B cell (primary cell): ENCODE measurements at regions not wholly inside any gene's neighbourhood (a gene's known extent, or its start where the extent isn't known, plus 50 kb on each side); places are given as distances from the start of the nearest gene placed in this dataset.

ENCODE experiments used
- ATAC-seq: fragments of 200-7000 bp; cut with Tn5 transposase; one replicate; pipeline ENCODE4 v1.10.0; 2021; ENCODE audit warnings: low read depth, mild to moderate bottlenecking, moderate number of reproducible peaks, moderate library complexity
- CTCF ChIA-PET: fragments of 350-600 bp; sonication (Branson Sonifier 250); formaldehyde crosslinking; loops from one replicate; lab custom pipeline; 2021; ENCODE audit warnings: antibody characterized with exemption, inconsistent platforms; lab: Charles Lee
- POLR2A ChIA-PET: fragments of 350-600 bp; sonication (Branson Sonifier 250); formaldehyde crosslinking; loops from one replicate; lab custom pipeline; 2021; ENCODE audit warnings: antibody characterized with exemption; lab: Charles Lee
- DNase-seq: peaks from one replicate; pipeline ENCODE4 v3.0.0; 2013
- H2AFZ ChIP-seq: 2 replicates; pipeline ENCODE4 v1.6.1; 2012; ENCODE audit warnings: mild to moderate bottlenecking, low read depth, low read length; ENCODE audit not compliant: insufficient read depth, poor library complexity, severe bottlenecking
- H3K27ac ChIP-seq, 2 donors: 1 replicate in 1 of 2; 2 replicates in 1 of 2; pipeline ENCODE4 v1.5.1; 2012 to 2013; ENCODE audit warnings: low read length in 2 of 2, mild to moderate bottlenecking in 2 of 2, moderate library complexity in 1 of 2
- H3K27me3 ChIP-seq, 4 experiments: fragments of 200-600 bp in 1 of 4; sonication (generic) in 1 of 4; replicated peaks in 1 of 4; 1 replicate in 2 of 4; 2 replicates in 2 of 4; pipeline versions ENCODE4 v1.6.1 to v1.7.0; 2013 to 2016; ENCODE audit warnings: low read length in 3 of 4, mild to moderate bottlenecking in 2 of 4, mixed read lengths in 1 of 4, moderate library complexity in 1 of 4; ENCODE audit not compliant: insufficient read depth in 4 of 4, control insufficient read depth in 3 of 4; ENCODE audit errors: control extremely low read depth in 1 of 4
- H3K36me3 ChIP-seq, 2 experiments: replicated peaks in 1 of 2; 1 replicate in 1 of 2; 2 replicates in 1 of 2; pipeline versions ENCODE4 v1.6.1 to v1.7.1; 2013; ENCODE audit warnings: low read length in 1 of 2; ENCODE audit not compliant: insufficient read depth in 2 of 2, control insufficient read depth in 1 of 2; ENCODE audit errors: control extremely low read depth in 1 of 2, extremely low read depth in 1 of 2
- H3K4me1 ChIP-seq, 2 donors: fragments of 200-600 bp in 1 of 2; sonication (generic) in 1 of 2; 1 replicate in 1 of 2; 2 replicates in 1 of 2; pipeline versions ENCODE4 v1.5.1 to v1.6.1; 2013 to 2017; ENCODE audit warnings: low read length in 2 of 2; ENCODE audit not compliant: control insufficient read depth in 2 of 2, insufficient read depth in 2 of 2
- H3K4me2 ChIP-seq: replicated peaks from 2 replicates; pipeline ENCODE3; 2012; ENCODE audit warnings: mild to moderate bottlenecking, low read depth, low read length; ENCODE audit not compliant: poor library complexity, severe bottlenecking
- H3K4me3 ChIP-seq, 5 experiments: fragments of 200-600 bp in 1 of 5; sonication (generic) in 1 of 5; 1 replicate in 3 of 5; 2 replicates in 2 of 5; pipeline versions ENCODE4 v1.5.1 to v1.7.0; 2011 to 2016; ENCODE audit warnings: low read length in 4 of 5, mild to moderate bottlenecking in 4 of 5, low read depth in 2 of 5, control low read depth in 1 of 5, moderate library complexity in 1 of 5; ENCODE audit not compliant: insufficient read depth in 1 of 5; ENCODE audit errors: control extremely low read depth in 1 of 5, extremely low read depth in 1 of 5
- H3K79me2 ChIP-seq: fragments of 200-600 bp; sonication (generic); one replicate; pipeline ENCODE4 v1.6.0; 2016; ENCODE audit warnings: low read length; ENCODE audit not compliant: control insufficient read depth, insufficient read depth
- H3K9ac ChIP-seq: fragments of 200-600 bp; sonication (generic); 2 replicates; pipeline ENCODE4 v1.6.1; 2017; ENCODE audit warnings: mild to moderate bottlenecking, low read length, moderate library complexity
- H3K9me3 ChIP-seq, 3 donors: one replicate each; pipeline versions ENCODE4 v1.6.1 to v1.7.1; 2013; ENCODE audit warnings: low read length in 2 of 3; ENCODE audit not compliant: control insufficient read depth in 2 of 3, insufficient read depth in 1 of 3; ENCODE audit errors: control extremely low read depth in 1 of 3
- H4K20me1 ChIP-seq: 2 replicates; pipeline ENCODE4 v1.6.0; 2012; ENCODE audit warnings: mild to moderate bottlenecking, low read length; ENCODE audit not compliant: insufficient read depth, control insufficient read depth, poor library complexity, severe bottlenecking
- H3K27ac Mint-ChIP-seq: one replicate; pipeline ENCODE4 v1.8.0; 2021; ENCODE audit warnings: mixed read lengths
- H3K27me3 Mint-ChIP-seq: one replicate; pipeline ENCODE4 v1.8.0; 2021; ENCODE audit warnings: mixed read lengths
- H3K4me1 Mint-ChIP-seq: one replicate; pipeline ENCODE4 v1.8.0; 2021; ENCODE audit warnings: mixed read lengths
- H3K4me3 Mint-ChIP-seq: one replicate; pipeline ENCODE4 v1.8.0; 2021; ENCODE audit warnings: mixed read lengths
- H3K9me3 Mint-ChIP-seq: one replicate; pipeline ENCODE4 v1.8.0; 2022; ENCODE audit warnings: mixed read lengths; ENCODE audit not compliant: insufficient read depth
- EZH2 ChIP-seq: IDR thresholded peaks from 2 replicates; pipeline ENCODE4 v1.6.1; 2012; ENCODE audit warnings: borderline replicate concordance, low read depth, mild to moderate bottlenecking, moderate library complexity, low read length; ENCODE audit not compliant: insufficient read depth, poor library complexity, severe bottlenecking
- WGBS: methylation state at CpG from one replicate; pipeline ENCODE4 v1.1.5; 2013; ENCODE audit warnings: missing lambda C conversion rate; ENCODE audit not compliant: insufficient coverage; 5-methylcytosine and 5-hydroxymethylcytosine counted together
- intact Hi-C: fragments of 100-400 bp; cut with micrococcal nuclease; formaldehyde crosslinking; loops from one replicate; pipeline ENCODE4 v1.10.0; 2022
- TF ChIP-seq, protein P1 (sequence below): fragments of 200-600 bp; IDR thresholded peaks from one replicate; pipeline ENCODE4 v1.8.0; 2022; ENCODE audit warnings: antibody characterized with exemption, mild to moderate bottlenecking

- ChIA-PET CTCF (no interaction called here), POLR2A (no interaction called here)
- H3K4me2 ChIP-seq: no peak overlapping the region
- intact Hi-C loops: no loop called here
- no peaks in the 10 kb centered on the region for H3K9me3 ChIP-seq
- no peak overlapping the region for H3K4me3 ChIP-seq
- no peaks in the 10 kb centered on the region for H3K36me3 ChIP-seq
- Mint-ChIP-seq H3K4me3 (no peak overlapping the region), H3K27me3 (peaks cover 13% of the 10 kb centered on the region), H3K4me1 (no peaks in the 10 kb centered on the region), H3K27ac (no peak overlapping the region), H3K9me3 (no peaks in the 10 kb centered on the region)
- TF ChIP-seq EZH2: no peak
- TF ChIP-seq, protein P1, sequence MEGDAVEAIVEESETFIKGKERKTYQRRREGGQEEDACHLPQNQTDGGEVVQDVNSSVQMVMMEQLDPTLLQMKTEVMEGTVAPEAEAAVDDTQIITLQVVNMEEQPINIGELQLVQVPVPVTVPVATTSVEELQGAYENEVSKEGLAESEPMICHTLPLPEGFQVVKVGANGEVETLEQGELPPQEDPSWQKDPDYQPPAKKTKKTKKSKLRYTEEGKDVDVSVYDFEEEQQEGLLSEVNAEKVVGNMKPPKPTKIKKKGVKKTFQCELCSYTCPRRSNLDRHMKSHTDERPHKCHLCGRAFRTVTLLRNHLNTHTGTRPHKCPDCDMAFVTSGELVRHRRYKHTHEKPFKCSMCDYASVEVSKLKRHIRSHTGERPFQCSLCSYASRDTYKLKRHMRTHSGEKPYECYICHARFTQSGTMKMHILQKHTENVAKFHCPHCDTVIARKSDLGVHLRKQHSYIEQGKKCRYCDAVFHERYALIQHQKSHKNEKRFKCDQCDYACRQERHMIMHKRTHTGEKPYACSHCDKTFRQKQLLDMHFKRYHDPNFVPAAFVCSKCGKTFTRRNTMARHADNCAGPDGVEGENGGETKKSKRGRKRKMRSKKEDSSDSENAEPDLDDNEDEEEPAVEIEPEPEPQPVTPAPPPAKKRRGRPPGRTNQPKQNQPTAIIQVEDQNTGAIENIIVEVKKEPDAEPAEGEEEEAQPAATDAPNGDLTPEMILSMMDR: no peak
- ATAC-seq (no peak), DNase-seq (no peak)
- H3K79me2 ChIP-seq: no peaks in the 10 kb centered on the region
- peaks cover 0 to 3% (median under 1%) of the 10 kb centered on the region in 4 experiments for H3K27me3 ChIP-seq
- 70% methylated on average over 3 of the region's 3 CpGs for WGBS
- H2AFZ ChIP-seq: no peak overlapping the region
- H4K20me1 ChIP-seq: no peaks in the 10 kb centered on the region
- no peak overlapping the region for H3K27ac ChIP-seq
- no peaks in the 10 kb centered on the region for H3K4me1 ChIP-seq
- no peak overlapping the region for H3K9ac ChIP-seq
Observed at GRCh38 chr14:51432302-51432948, 192.4 kb downstream of the TMX1 start.

GRCh38 chr14:51436630-51437029 is 196.6 kb downstream of the TMX1 start:
- no peak overlapping the region for H2AFZ ChIP-seq
- no peak for TF ChIP-seq EZH2
- TF ChIP-seq, protein P1: no peak
- H3K79me2 ChIP-seq: no peaks in the 10 kb centered on the region
- no peak overlapping the region for H3K4me3 Mint-ChIP-seq
- no peaks in the 10 kb centered on the region for H4K20me1 ChIP-seq
- no peak overlapping the region for H3K9ac ChIP-seq
- H3K36me3 ChIP-seq: no peaks in the 10 kb centered on the region
- H3K4me3 ChIP-seq: no peak overlapping the region
- no peak overlapping the region for H3K4me2 ChIP-seq
- no peaks in the 10 kb centered on the region for H3K4me1 Mint-ChIP-seq
- no peaks in the 10 kb centered on the region for H3K9me3 Mint-ChIP-seq
- H3K27me3 Mint-ChIP-seq: peaks cover 14% of the 10 kb centered on the region
- ATAC-seq: no peak
- H3K27ac ChIP-seq: no peak overlapping the region
- no peaks in the 10 kb centered on the region for H3K4me1 ChIP-seq
- POLR2A ChIA-PET: no interaction called here
- intact Hi-C loops: no loop called here
- no peaks in the 10 kb centered on the region for H3K9me3 ChIP-seq
- CTCF ChIA-PET: no interaction called here
- 100% methylated on average over 1 of the region's 1 CpG for WGBS
- no peaks in the 10 kb centered on the region for H3K27me3 ChIP-seq
- H3K27ac Mint-ChIP-seq: no peak overlapping the region
- no peak for DNase-seq
